Fibroblast of villous mesenchyme (primary cell): ENCODE measurements at regions not wholly inside any gene's neighbourhood (a gene's known extent, or its start where the extent isn't known, plus 50 kb on each side); places are given as distances from the start of the nearest gene placed in this dataset.

Experiments used
- DNase-seq: peaks from one replicate; pipeline ENCODE4 v3.0.0-alpha.2; 2010; ENCODE audit warnings: low read depth
- H3K4me3 ChIP-seq: 2 replicates; pipeline ENCODE4 v1.5.1; 2011; ENCODE audit warnings: low read depth, mild to moderate bottlenecking, low read length
- CTCF ChIP-seq: IDR thresholded peaks from 2 replicates; pipeline ENCODE4 v1.5.1; 2012; ENCODE audit warnings: low read depth, mild to moderate bottlenecking, low read length; ENCODE audit not compliant: insufficient read depth

GRCh38 chr13:104553896-104554295, 1487.7 kb upstream of the SLC10A2 start:
- DNase-seq: no peak
- no peak for TF ChIP-seq CTCF

GRCh38 chr13:104553186-104553585, 1487.0 kb upstream of the SLC10A2 start:
- TF ChIP-seq CTCF: no peak
- no peak for DNase-seq
- H3K4me3 ChIP-seq: no peak overlapping the region

More at GRCh38 chr13:104553896-104554295, 1487.7 kb upstream of the SLC10A2 start:
- H3K4me3 ChIP-seq: no peak overlapping the region

DNA sequence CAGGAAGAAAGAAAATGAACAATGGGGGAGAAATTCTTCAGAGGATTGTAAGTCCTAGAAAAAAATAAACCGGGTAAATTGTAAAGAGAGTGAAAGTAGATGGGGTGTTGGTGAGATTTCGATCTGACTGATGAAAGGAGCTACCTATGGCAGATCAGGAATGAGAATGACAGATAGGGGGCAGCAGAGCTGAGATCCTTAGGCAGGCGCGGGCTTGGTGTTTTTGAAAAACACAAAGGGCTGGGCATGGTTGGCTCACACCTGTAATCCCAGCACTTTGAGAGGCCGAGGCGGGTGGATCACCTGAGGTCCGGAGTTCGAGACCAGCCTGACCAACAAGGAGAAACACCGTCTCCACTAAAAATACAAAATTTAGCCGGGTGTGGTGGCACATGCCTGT, 1468.6 kb upstream of the SLC10A2 start:
- TF ChIP-seq CTCF: no peak
- no peak for DNase-seq
- H3K4me3 ChIP-seq: no peak overlapping the region

DNA sequence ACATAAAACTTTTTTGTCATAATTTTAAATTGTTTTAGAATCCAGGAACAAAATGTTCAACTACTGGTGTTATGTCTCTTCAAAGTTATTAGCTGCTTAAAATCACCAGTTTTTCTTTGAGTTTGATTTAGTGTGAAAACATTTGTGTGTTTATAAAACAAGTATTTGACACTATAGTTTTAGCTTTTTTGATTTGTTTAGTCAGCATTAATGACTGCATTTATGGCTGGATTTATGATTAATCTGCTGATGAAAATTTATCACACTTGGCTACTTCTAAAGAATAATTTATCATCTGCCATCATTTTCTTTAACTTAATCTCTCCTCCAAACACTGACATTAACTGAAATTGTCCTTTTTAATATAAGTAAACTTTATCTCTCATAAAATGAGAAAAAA, 1465.9 kb upstream of the SLC10A2 start:
- DNase-seq: no peak
- no peak overlapping the region for H3K4me3 ChIP-seq
- no peak for TF ChIP-seq CTCF

GRCh38 chr13:104530741-104531140, 1464.5 kb upstream of the SLC10A2 start:
- TF ChIP-seq CTCF: no peak

DNA sequence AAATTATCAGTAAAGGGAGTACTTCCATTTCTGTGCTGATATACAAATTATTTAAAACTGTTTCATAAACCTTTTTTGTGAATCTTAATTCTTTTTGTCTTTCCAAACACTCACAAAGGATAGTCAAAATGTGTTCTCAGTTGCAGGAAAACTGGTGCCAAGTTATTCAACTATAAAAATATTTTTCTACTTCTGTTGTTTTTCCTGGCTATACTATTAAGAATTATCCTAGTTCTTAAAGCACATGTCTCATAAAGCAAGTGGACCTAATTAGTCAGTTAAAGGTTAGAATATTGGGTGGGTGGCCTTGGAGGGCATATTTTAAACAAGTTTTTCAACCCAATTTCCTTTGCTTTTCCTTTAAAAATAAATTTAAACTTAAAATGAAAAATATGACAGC, 1460.3 kb upstream of the SLC10A2 start:
- no peak for TF ChIP-seq CTCF
- H3K4me3 ChIP-seq: no peak overlapping the region
- DNase-seq: no peak

More at GRCh38 chr13:104530741-104531140, 1464.5 kb upstream of the SLC10A2 start:
- no peak overlapping the region for H3K4me3 ChIP-seq
- no peak for DNase-seq

DNA sequence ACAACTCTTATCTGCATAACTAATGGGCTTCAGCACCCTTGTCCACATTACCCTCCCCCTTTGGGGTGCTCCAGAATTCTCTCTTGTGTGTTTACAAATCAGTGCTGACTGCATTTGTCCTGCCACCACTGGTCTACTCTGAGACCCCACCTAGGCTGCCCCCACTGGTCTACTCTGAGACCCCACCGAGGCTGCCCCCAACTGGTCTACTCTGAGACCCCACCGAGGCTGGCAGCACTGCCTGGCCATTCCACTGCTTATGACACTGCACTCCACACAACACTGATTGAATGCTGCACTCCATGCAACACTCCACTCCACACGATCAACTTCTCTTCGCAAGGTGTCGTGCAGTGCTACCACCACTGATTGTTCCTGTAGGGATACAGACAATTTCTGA, 1459.2 kb upstream of the SLC10A2 start:
- DNase-seq: no peak
- no peak for TF ChIP-seq CTCF
- H3K4me3 ChIP-seq: no peak overlapping the region
